GM12865 (cell line): ENCODE measurements at regions not wholly inside any gene's neighbourhood (a gene's known extent, or its start where the extent isn't known, plus 50 kb on each side); places are given as distances from the start of the nearest gene placed in this dataset.
"Not testable (repeated sequence)": the region's sequence is repeated elsewhere in the genome, so short reads cannot be mapped to it uniquely, and the experiment has no call there.

ENCODE experiments used
- DNase-seq: peaks from one replicate; pipeline ENCODE4 v3.0.0; 2010; ENCODE audit warnings: low read depth
- H3K4me3 ChIP-seq: 2 replicates; pipeline ENCODE4 v1.5.1; 2011; ENCODE audit warnings: mild to moderate bottlenecking, low read depth, low read length, control low read depth
- TF ChIP-seq, protein P1 (sequence below): IDR thresholded peaks from 2 replicates; pipeline ENCODE4 v1.5.1; 2011; ENCODE audit warnings: low read length, control low read depth, low read depth, inconsistent platforms; ENCODE audit not compliant: insufficient read depth; ENCODE audit errors: missing control alignments

DNA sequence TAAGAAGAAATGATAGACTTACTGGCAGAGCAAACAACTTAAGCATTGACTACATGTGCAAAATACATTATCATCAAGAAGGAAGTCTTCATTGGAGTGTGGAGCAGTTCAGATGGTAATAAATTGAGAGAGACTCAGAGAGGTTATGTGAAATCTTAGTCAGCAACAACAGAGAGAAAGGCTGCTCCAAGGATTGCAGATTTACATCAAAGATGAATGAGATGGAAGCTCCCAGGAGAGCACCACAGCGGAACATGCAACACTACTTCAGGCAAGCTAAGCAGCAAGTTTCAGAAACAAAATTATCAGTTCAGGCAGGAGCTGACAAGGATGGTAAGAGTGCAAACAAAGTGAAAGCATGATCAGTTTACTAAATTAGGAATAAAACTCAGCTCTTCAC lies 882.3 kb downstream of the LRFN5 start:
- TF ChIP-seq, protein P1, sequence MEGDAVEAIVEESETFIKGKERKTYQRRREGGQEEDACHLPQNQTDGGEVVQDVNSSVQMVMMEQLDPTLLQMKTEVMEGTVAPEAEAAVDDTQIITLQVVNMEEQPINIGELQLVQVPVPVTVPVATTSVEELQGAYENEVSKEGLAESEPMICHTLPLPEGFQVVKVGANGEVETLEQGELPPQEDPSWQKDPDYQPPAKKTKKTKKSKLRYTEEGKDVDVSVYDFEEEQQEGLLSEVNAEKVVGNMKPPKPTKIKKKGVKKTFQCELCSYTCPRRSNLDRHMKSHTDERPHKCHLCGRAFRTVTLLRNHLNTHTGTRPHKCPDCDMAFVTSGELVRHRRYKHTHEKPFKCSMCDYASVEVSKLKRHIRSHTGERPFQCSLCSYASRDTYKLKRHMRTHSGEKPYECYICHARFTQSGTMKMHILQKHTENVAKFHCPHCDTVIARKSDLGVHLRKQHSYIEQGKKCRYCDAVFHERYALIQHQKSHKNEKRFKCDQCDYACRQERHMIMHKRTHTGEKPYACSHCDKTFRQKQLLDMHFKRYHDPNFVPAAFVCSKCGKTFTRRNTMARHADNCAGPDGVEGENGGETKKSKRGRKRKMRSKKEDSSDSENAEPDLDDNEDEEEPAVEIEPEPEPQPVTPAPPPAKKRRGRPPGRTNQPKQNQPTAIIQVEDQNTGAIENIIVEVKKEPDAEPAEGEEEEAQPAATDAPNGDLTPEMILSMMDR, result no peak
- no peak overlapping the region for H3K4me3 ChIP-seq
- DNase-seq, result no peak

DNA sequence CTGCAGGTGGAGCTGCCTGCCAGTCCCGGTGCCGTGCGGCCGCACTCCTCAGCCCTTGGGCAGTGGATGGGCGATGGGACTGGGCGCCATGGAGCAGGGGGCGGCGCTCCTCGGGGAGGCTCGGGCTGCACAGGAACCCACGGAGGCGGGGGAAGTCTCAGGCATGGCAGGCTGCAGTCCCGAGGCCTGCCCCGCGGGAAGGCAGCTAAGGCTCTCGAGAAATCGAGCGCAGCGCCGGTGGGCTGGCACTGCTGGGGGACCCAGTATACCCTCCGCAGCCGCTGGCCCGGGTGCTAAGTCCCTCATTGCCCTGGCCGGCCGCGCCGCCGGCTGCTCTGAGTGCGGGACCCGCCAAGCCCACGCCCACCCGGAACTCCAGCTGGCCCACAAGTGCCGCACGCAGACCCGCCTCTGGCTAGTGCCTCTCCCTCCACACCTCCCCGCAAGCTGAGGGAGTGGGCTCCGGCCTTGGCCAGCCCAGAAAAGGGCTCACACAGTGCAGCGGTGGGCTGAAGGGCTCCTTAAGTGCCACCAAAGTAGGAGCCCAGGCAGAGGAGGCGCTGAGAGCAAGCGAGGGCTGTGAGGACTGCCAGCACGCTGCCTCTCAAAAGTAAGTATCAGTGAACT lies 875.8 kb downstream of the LRFN5 start:
- not testable (repeated sequence) for DNase-seq, H3K4me3 ChIP-seq

- H3K4me3 ChIP-seq, DNase-seq: not testable (repeated sequence)
Observed at GRCh38 chr14:42481714-42482113, 875.0 kb downstream of the LRFN5 start.

DNA sequence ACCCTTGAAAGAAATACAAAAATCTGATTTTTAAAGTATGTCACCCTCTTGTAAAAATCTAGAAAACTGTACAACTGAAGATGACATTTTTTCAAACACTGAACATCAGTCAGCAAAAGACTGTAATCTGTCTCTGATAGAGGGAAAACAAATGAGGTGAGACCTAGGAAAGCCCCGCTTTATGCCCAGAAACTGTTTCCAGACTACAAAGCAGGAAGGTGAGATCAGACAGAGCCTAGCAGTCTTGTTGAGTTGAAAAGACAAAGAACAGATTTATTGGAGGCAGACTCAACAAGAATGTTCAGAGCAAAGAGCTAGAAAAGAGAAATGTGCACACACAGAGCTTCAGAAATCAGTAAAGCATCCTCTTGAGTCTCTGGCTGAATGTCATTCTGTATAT lies 873.6 kb downstream of the LRFN5 start:
- no peak overlapping the region for H3K4me3 ChIP-seq
- TF ChIP-seq, protein P1, result no peak
- peak; percentile 2 for DNase-seq

DNA sequence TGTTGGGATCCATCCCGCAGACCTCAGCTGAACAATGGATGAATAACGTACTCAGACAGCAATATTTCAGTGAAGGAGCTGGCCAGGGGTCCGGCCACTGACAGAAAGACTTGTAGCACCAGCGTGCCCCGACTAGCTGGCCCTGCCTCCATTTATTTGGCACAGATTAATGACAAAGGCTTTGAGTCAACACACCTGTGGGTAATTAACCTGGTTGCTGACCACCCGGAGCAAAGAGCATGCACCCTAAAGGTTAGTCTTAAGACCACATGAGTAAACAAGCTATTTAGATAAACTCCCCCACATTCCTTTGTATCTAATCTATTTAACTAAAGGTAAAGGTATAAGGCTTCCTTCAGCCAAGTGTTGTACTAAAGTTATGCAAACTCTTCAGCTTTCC lies 868.6 kb downstream of the LRFN5 start:
- TF ChIP-seq, protein P1, result no peak
- no peak for DNase-seq
- H3K4me3 ChIP-seq, result no peak overlapping the region

- DNase-seq, result no peak
- peak overlapping the region; percentile 17; the same call in 1 of the 2 replicates for H3K4me3 ChIP-seq
- TF ChIP-seq, protein P1, result no peak
Observed at GRCh38 chr14:42470427-42470719, 863.7 kb downstream of the LRFN5 start.

GRCh38 chr14:42469637-42470426 lies 863.2 kb downstream of the LRFN5 start:
- peak; percentile 21 for DNase-seq
- H3K4me3 ChIP-seq, result peak overlapping the region; percentile 17
- TF ChIP-seq, protein P1, result no peak

DNA sequence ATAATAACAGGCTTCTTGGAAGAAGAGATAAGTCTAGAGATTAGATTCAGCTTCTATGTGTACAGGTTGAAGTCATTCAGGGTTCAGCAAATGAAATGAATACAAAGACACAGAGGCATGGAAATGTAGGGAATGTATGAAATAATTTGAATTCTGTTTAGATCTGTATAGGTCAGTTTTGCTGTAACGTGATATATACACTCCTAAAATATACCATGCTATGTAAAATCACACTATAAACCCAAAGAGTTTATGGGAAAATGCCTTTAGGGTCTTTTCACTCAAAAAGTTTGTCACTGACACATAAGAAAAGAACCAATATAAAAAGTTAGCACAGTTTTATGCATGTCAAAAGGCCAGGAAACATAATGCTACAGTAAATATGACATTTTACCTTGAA lies 854.0 kb downstream of the LRFN5 start:
- no peak overlapping the region for H3K4me3 ChIP-seq
- DNase-seq, result no peak
- TF ChIP-seq, protein P1, result no peak
